GM12891 (cell line): ENCODE measurements at regions not wholly inside any gene's neighbourhood (a gene's known extent, or its start where the extent isn't known, plus 50 kb on each side); places are given as distances from the start of the nearest gene placed in this dataset.

ENCODE experiments used
- PAX5 ChIP-seq: IDR thresholded peaks from 2 replicates; pipeline ENCODE4 v1.6.1; 2011; ENCODE audit warnings: low read length, moderate library complexity, mild to moderate bottlenecking; ENCODE audit not compliant: insufficient read depth, severe bottlenecking
- POLR2A ChIP-seq: IDR thresholded peaks from 2 replicates; pipeline ENCODE4 v1.6.1; 2011; ENCODE audit warnings: low read depth, low read length, control low read depth
- POLR2AphosphoS5 ChIP-seq: IDR thresholded peaks from 2 replicates; pipeline ENCODE4 v1.6.1; 2011; ENCODE audit warnings: low read depth, low read length, control low read depth
- POU2F2 ChIP-seq: IDR thresholded peaks from 2 replicates; pipeline ENCODE4 v1.6.1; 2011; ENCODE audit warnings: low read depth, mild to moderate bottlenecking, control low read depth, low read length, moderate library complexity
- SPI1 ChIP-seq: IDR thresholded peaks from 2 replicates; pipeline ENCODE4 v1.6.1; 2011; ENCODE audit warnings: low read depth, low read length, control low read depth
- TAF1 ChIP-seq: IDR thresholded peaks from 2 replicates; pipeline ENCODE4 v1.6.1; 2011; ENCODE audit warnings: low read depth, low read length, control low read depth

- TF ChIP-seq POLR2AphosphoS5 (no peak), TAF1 (no peak), POLR2A (no peak), SPI1 (no peak), POU2F2 (no peak), PAX5 (no peak)
These were observed 951.0 kb downstream of the TYW1 start for GRCh38 chr7:67947646-67948045.
